GM19468 (cell line): ENCODE measurements at regions not wholly inside any gene's neighbourhood (a gene's known extent, or its start where the extent isn't known, plus 50 kb on each side); places are given as distances from the start of the nearest gene placed in this dataset.
"Not testable (repeated sequence)": the region's sequence is repeated elsewhere in the genome, so short reads cannot be mapped to it uniquely, and the experiment has no call there.

Experiments
- ATAC-seq: cut with Tn5 transposase; IDR thresholded peaks from one replicate; pipeline ENCODE4 v1.9.1; 2021; ENCODE audit warnings: mild to moderate bottlenecking, moderate library complexity, moderate number of reproducible peaks; ENCODE audit not compliant: unreplicated experiment; ENCODE audit errors: extremely low read depth

- ATAC-seq: no peak
These were observed 156.8 kb upstream of the STS start for GRCh38 chrX:6990552-6991193.

GRCh38 chrX:6989858-6990257 lies 157.7 kb upstream of the STS start:
- ATAC-seq: no peak

GRCh38 chrX:6988694-6989093 lies 158.8 kb upstream of the STS start:
- not testable (repeated sequence) for ATAC-seq

- ATAC-seq: no peak
These were observed 160.6 kb upstream of the STS start for GRCh38 chrX:6986915-6987314.

GRCh38 chrX:6985537-6985936 lies 162.0 kb upstream of the STS start:
- no peak for ATAC-seq

GRCh38 chrX:6983207-6983955 lies 164.1 kb upstream of the STS start:
- no peak for ATAC-seq

- no peak for ATAC-seq
These were observed 165.7 kb upstream of the STS start for GRCh38 chrX:6981718-6982406.

- no peak for ATAC-seq
These were observed 166.5 kb upstream of the STS start for GRCh38 chrX:6980981-6981380.

GRCh38 chrX:6968231-6968630 lies 179.3 kb upstream of the STS start:
- ATAC-seq: no peak

- ATAC-seq: no peak
These were observed 181.8 kb upstream of the STS start for GRCh38 chrX:6965729-6966128.

GRCh38 chrX:6962006-6962355 lies 185.5 kb upstream of the STS start:
- no peak for ATAC-seq

GRCh38 chrX:6961286-6962005 lies 186.1 kb upstream of the STS start:
- ATAC-seq: no peak

GRCh38 chrX:6959006-6959405 lies 188.5 kb upstream of the STS start:
- ATAC-seq: no peak

- ATAC-seq: no peak
These were observed 192.7 kb upstream of the STS start for GRCh38 chrX:6954836-6955235.

GRCh38 chrX:6946168-6946567 lies 201.3 kb upstream of the STS start:
- no peak for ATAC-seq

- ATAC-seq: no peak
These were observed 206.5 kb upstream of the STS start for GRCh38 chrX:6941041-6941440.

GRCh38 chrX:6932942-6933341 lies 214.6 kb upstream of the STS start:
- not testable (repeated sequence) for ATAC-seq

- no peak for ATAC-seq
These were observed 217.1 kb upstream of the STS start for GRCh38 chrX:6930307-6930849.

GRCh38 chrX:6924443-6925077 lies 223.0 kb upstream of the STS start:
- no peak for ATAC-seq

- ATAC-seq: no peak
These were observed 229.8 kb upstream of the STS start for GRCh38 chrX:6917666-6918065.
